ENCODE measurements at regions not wholly inside any gene's neighbourhood (a gene's known extent, or its start where the extent isn't known, plus 50 kb on each side); places are given as distances from the start of the nearest gene placed in this dataset.

DNA sequence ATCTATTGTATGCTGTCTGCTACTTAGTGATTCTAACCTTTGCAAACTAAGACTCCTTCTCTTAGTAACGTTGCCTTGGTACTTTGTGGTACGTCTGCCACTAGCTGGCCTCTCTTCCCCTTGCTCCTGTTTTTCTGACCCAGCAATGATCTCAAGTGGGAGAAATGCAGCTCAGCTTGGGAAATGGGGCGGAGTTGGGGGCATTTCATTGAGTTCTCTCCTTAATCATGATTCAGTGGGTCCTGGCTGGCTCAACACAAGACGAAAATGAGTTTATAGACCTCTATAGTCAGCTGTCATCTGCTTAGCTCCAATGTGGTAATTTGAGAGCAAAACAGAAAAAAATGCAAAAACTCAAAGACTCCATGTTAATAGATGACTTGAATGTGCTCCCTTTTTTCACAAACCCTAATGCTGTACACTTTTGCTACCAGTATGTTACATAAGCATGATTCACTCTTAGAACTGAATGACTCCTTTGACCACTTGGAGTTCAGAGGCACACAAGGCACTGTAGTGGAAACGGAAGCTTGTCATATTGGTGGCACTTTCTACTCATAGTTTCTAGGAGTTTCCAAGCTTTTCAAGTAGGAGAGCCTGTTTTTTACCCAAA is 55.3 kb upstream of the SOX4 start:
- H3K9ac ChIP-seq (ENCODE audit: low read length) = no peak overlapping the region
- peak overlapping the region; percentile 41 for H3K27ac Mint-ChIP-seq (ENCODE audit: unreplicated experiment)
- H3K27me3 Mint-ChIP-seq (ENCODE audit: low read depth, unreplicated experiment) = no peaks in the 10 kb centered on the region
- no peaks in the 10 kb centered on the region for H4K20me1 ChIP-seq (ENCODE audit: insufficient read depth, low read length)
- H3K4me2 ChIP-seq (ENCODE audit: low read length) = peak overlapping the region; percentile 43
- H3K27ac ChIP-seq (ENCODE audit: low read depth, low read length) = no peak overlapping the region
- H3K9me3 Mint-ChIP-seq (ENCODE audit: unreplicated experiment) = no peaks in the 10 kb centered on the region
- peak overlapping the region; percentile 21 for H2AFZ ChIP-seq (ENCODE audit: low read depth, low read length)
- TF ChIP-seq EZH2 (IDR thresholded peaks at IDR 0.05; ENCODE audit: insufficient read depth, low read length) = no peak
- TF ChIP-seq, protein P1, sequence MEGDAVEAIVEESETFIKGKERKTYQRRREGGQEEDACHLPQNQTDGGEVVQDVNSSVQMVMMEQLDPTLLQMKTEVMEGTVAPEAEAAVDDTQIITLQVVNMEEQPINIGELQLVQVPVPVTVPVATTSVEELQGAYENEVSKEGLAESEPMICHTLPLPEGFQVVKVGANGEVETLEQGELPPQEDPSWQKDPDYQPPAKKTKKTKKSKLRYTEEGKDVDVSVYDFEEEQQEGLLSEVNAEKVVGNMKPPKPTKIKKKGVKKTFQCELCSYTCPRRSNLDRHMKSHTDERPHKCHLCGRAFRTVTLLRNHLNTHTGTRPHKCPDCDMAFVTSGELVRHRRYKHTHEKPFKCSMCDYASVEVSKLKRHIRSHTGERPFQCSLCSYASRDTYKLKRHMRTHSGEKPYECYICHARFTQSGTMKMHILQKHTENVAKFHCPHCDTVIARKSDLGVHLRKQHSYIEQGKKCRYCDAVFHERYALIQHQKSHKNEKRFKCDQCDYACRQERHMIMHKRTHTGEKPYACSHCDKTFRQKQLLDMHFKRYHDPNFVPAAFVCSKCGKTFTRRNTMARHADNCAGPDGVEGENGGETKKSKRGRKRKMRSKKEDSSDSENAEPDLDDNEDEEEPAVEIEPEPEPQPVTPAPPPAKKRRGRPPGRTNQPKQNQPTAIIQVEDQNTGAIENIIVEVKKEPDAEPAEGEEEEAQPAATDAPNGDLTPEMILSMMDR (IDR thresholded peaks at IDR 0.05; ENCODE audit: insufficient read depth, low read depth, low read length) = no peak
- H3K4me1 ChIP-seq (ENCODE audit: insufficient read depth, low read length) = peaks cover 4% of the 10 kb centered on the region
- H3K36me3 ChIP-seq (ENCODE audit: insufficient read depth, low read length) = no peaks in the 10 kb centered on the region
- H3K27me3 ChIP-seq (ENCODE audit: insufficient read depth, low read length) = no peaks in the 10 kb centered on the region
- no peak overlapping the region for H3K4me3 ChIP-seq (ENCODE audit: insufficient read depth, low read depth, low read length)
- H3K79me2 ChIP-seq (ENCODE audit: insufficient read depth, low read length) = no peaks in the 10 kb centered on the region
- peaks cover 19% of the 10 kb centered on the region for H3K4me1 Mint-ChIP-seq (ENCODE audit: low read depth, unreplicated experiment)
- no peak for FAIRE-seq
- H3K36me3 Mint-ChIP-seq (ENCODE audit: low read depth, unreplicated experiment) = peaks cover 2% of the 10 kb centered on the region
- H3K9me3 ChIP-seq (ENCODE audit: insufficient read depth, low read depth, low read length) = no peaks in the 10 kb centered on the region
- peak overlapping the region; percentile 13 for H3K4me3 Mint-ChIP-seq (ENCODE audit: unreplicated experiment)
- DNase-seq (ENCODE audit: low read depth) = peak; percentile 80

DNA sequence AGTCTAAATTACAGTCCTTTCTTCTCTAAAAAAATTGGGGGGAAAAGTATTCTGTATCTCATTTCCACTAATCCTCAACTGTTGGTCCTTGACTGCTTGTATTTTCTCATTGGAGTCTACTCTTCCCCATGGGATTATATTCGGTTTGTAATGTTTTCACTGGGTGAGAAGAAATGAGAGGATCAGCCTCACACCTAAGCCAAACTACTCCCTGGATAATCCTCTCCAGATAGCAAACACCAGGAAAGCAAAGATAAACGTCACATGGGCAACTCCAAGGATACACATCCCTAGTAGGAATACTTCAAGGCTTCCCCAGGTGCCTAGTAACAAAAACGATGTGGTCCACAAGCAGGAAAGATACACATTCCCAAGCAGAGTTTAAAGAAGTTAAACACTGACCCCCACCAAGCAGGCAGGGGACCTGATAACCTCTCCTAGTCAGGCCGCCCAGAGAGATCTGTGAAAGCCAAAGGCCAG is 53.9 kb upstream of the SOX4 start:
- Histone ChIP-seq H2AFZ (ENCODE audit: low read depth, low read length) (no peak overlapping the region), H3K4me3 (ENCODE audit: insufficient read depth, low read depth, low read length) (no peak overlapping the region), H3K79me2 (ENCODE audit: insufficient read depth, low read length) (no peaks in the 10 kb centered on the region), H4K20me1 (ENCODE audit: insufficient read depth, low read length) (no peaks in the 10 kb centered on the region), H3K9me3 (ENCODE audit: insufficient read depth, low read depth, low read length) (no peaks in the 10 kb centered on the region), H3K4me2 (ENCODE audit: low read length) (no peak overlapping the region), H3K27ac (ENCODE audit: low read depth, low read length) (no peak overlapping the region), H3K9ac (ENCODE audit: low read length) (no peak overlapping the region), H3K4me1 (ENCODE audit: insufficient read depth, low read length) (peaks cover 4% of the 10 kb centered on the region), H3K36me3 (ENCODE audit: insufficient read depth, low read length) (no peaks in the 10 kb centered on the region), H3K27me3 (ENCODE audit: insufficient read depth, low read length) (no peaks in the 10 kb centered on the region)
- peaks cover 2% of the 10 kb centered on the region for H3K36me3 Mint-ChIP-seq (ENCODE audit: low read depth, unreplicated experiment)
- FAIRE-seq (no peak), DNase-seq (ENCODE audit: low read depth) (no peak)
- H3K27me3 Mint-ChIP-seq (ENCODE audit: low read depth, unreplicated experiment) = no peaks in the 10 kb centered on the region
- TF ChIP-seq, protein P1 (IDR thresholded peaks at IDR 0.05; ENCODE audit: insufficient read depth, low read depth, low read length) = no peak
- no peak for TF ChIP-seq EZH2 (IDR thresholded peaks at IDR 0.05; ENCODE audit: insufficient read depth, low read length)
- H3K9me3 Mint-ChIP-seq (ENCODE audit: unreplicated experiment) = peaks cover 3% of the 10 kb centered on the region
- H3K4me1 Mint-ChIP-seq (ENCODE audit: low read depth, unreplicated experiment) = peaks cover 10% of the 10 kb centered on the region
- H3K4me3 Mint-ChIP-seq (ENCODE audit: unreplicated experiment) = no peak overlapping the region
- no peak overlapping the region for H3K27ac Mint-ChIP-seq (ENCODE audit: unreplicated experiment)

Measured in astrocyte (in vitro differentiated cells and primary cell).